ENCODE measurements at regions not wholly inside any gene's neighbourhood (a gene's known extent, or its start where the extent isn't known, plus 50 kb on each side); places are given as distances from the start of the nearest gene placed in this dataset.

DNA sequence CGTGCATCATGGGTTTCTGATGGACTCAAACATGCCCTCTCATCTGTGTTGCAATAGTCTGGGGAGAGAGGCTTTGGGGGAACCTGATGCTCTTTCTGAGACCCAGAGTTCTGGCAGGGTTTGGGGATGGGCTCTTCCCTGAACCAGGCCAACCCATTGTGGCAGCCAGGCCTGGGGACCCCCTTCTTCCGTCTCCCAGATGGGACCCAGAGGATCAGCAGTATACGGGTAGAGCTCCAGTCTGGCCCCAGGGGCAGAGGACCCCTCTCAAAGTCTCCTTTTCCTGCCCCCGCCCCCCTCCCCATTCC lies 333.7 kb downstream of the DYSF start:
- Histone ChIP-seq H3K4me3 (ENCODE audit: low read length in 2 of 2) (no peak overlapping the region), H3K27ac (ENCODE audit: low read depth in 1 of 2, low read length in 2 of 2) (no peak overlapping the region), H3K36me3 (ENCODE audit: control insufficient read depth in 1 of 2, insufficient read depth in 2 of 2, low read length in 1 of 2) (no peaks in the 10 kb centered on the region), H3K4me1 (ENCODE audit: control insufficient read depth in 1 of 2, insufficient read depth in 2 of 2, low read length in 2 of 2) (no peaks in the 10 kb centered on the region), H3K27me3 (ENCODE audit: control insufficient read depth in 1 of 2, insufficient read depth in 2 of 2, low read length in 1 of 2) (no peaks in the 10 kb centered on the region), H3K9me3 (ENCODE audit: control insufficient read depth, low read length) (no peaks in the 10 kb centered on the region)
- intact Hi-C loops (cut with DNase I): no loop called here
- ATAC-seq (ENCODE audit: low FRiP score) (no peak), DNase-seq (no peak)
- 96 to 100% methylated on average over 4 of the region's 4 CpGs for WGBS, 2 donors

GRCh38 chr2:71786291-71787107 lies 333.1 kb downstream of the DYSF start:
- no peak for ATAC-seq (ENCODE audit: low FRiP score)
- H3K4me1 ChIP-seq (ENCODE audit: control insufficient read depth in 1 of 2, insufficient read depth in 2 of 2, low read length in 2 of 2): no peaks in the 10 kb centered on the region
- H3K9me3 ChIP-seq (ENCODE audit: control insufficient read depth, low read length): no peaks in the 10 kb centered on the region
- no peaks in the 10 kb centered on the region for H3K27me3 ChIP-seq (ENCODE audit: control insufficient read depth in 1 of 2, insufficient read depth in 2 of 2, low read length in 1 of 2)
- 95 to 96% methylated on average over 17 of the region's 17 CpGs for WGBS, 2 donors
- no peak overlapping the region for H3K4me3 ChIP-seq (ENCODE audit: low read length in 2 of 2)
- intact Hi-C loops (cut with DNase I): no loop called here
- DNase-seq: no peak
- H3K36me3 ChIP-seq (ENCODE audit: control insufficient read depth in 1 of 2, insufficient read depth in 2 of 2, low read length in 1 of 2): no peaks in the 10 kb centered on the region
- no peak overlapping the region for H3K27ac ChIP-seq (ENCODE audit: low read depth in 1 of 2, low read length in 2 of 2)

DNA sequence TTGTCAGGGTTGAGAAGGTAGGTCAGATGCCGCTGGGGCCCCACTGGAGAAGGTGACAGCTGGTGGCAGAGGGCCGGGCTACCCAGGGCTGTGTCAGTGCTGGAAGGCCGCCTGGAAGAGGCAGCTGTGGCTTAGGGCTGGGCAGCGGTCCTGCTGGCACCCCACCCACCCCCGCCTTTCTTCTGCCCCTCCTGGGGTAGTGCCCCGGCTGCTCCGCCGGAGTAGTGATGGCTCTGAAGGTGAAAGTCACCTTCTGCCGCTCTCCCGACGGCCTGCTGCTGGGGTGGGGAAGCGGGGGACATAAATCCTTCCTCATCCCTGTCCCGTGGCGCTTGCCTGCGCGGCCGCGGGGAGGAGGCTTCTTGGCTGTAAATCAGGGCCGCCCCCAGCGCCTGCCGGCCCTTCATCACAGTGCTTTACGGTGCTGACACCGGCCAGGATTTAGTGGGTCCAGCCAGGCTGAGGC lies 332.2 kb downstream of the DYSF start:
- Histone ChIP-seq H3K9me3 (ENCODE audit: control insufficient read depth, low read length) (no peaks in the 10 kb centered on the region), H3K27ac (ENCODE audit: low read depth in 1 of 2, low read length in 2 of 2) (no peak overlapping the region), H3K36me3 (ENCODE audit: control insufficient read depth in 1 of 2, insufficient read depth in 2 of 2, low read length in 1 of 2) (no peaks in the 10 kb centered on the region), H3K4me3 (ENCODE audit: low read length in 2 of 2) (no peak overlapping the region), H3K4me1 (ENCODE audit: control insufficient read depth in 1 of 2, insufficient read depth in 2 of 2, low read length in 2 of 2) (no peaks in the 10 kb centered on the region), H3K27me3 (ENCODE audit: control insufficient read depth in 1 of 2, insufficient read depth in 2 of 2, low read length in 1 of 2) (no peaks in the 10 kb centered on the region)
- ATAC-seq (ENCODE audit: low FRiP score) (no peak), DNase-seq (no peak)
- intact Hi-C loops (cut with DNase I): no loop called here
- WGBS, 2 donors: 76 to 87% methylated on average over 23 of the region's 23 CpGs

GRCh38 chr2:71784734-71785511 lies 331.6 kb downstream of the DYSF start:
- H3K36me3 ChIP-seq (ENCODE audit: control insufficient read depth in 1 of 2, insufficient read depth in 2 of 2, low read length in 1 of 2): no peaks in the 10 kb centered on the region
- H3K4me3 ChIP-seq (ENCODE audit: low read length in 2 of 2): no peak overlapping the region
- H3K27ac ChIP-seq (ENCODE audit: low read depth in 1 of 2, low read length in 2 of 2): no peak overlapping the region
- no peak for ATAC-seq (ENCODE audit: low FRiP score)
- intact Hi-C loops (cut with DNase I): no loop called here
- WGBS, 2 donors: 64 to 65% methylated on average over 8 of the region's 8 CpGs
- DNase-seq: no peak
- no peaks in the 10 kb centered on the region for H3K4me1 ChIP-seq (ENCODE audit: control insufficient read depth in 1 of 2, insufficient read depth in 2 of 2, low read length in 2 of 2)
- no peaks in the 10 kb centered on the region for H3K9me3 ChIP-seq (ENCODE audit: control insufficient read depth, low read length)
- no peaks in the 10 kb centered on the region for H3K27me3 ChIP-seq (ENCODE audit: control insufficient read depth in 1 of 2, insufficient read depth in 2 of 2, low read length in 1 of 2)

DNA sequence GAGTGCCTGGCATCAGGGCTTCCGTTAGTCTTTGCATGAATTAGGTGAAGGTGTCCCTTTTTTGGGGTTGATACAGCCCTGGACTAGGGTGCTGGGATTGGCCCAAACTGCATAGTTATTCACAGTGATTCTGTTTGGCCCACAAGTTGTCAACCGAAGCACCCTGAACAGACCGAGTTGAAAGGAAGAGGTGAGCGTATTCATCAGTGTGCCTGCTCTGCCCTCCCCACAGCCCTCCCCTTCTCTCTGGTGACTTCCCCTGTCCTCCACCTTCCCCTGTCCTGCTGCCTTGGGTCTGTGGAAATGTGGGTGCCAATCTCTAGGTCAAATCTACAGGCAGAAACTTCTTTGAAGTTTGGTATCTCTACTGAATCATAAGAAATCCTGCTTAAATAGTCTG lies 330.5 kb downstream of the DYSF start:
- H3K36me3 ChIP-seq (ENCODE audit: control insufficient read depth in 1 of 2, insufficient read depth in 2 of 2, low read length in 1 of 2): no peaks in the 10 kb centered on the region
- H3K27ac ChIP-seq (ENCODE audit: low read depth in 1 of 2, low read length in 2 of 2): no peak overlapping the region
- 96 to 98% methylated on average over 4 of the region's 4 CpGs for WGBS, 2 donors
- ATAC-seq (ENCODE audit: low FRiP score): no peak
- no peaks in the 10 kb centered on the region for H3K9me3 ChIP-seq (ENCODE audit: control insufficient read depth, low read length)
- no peaks in the 10 kb centered on the region for H3K4me1 ChIP-seq (ENCODE audit: control insufficient read depth in 1 of 2, insufficient read depth in 2 of 2, low read length in 2 of 2)
- no peak overlapping the region for H3K4me3 ChIP-seq (ENCODE audit: low read length in 2 of 2)
- DNase-seq: no peak
- intact Hi-C loops (cut with DNase I): no loop called here
- no peaks in the 10 kb centered on the region for H3K27me3 ChIP-seq (ENCODE audit: control insufficient read depth in 1 of 2, insufficient read depth in 2 of 2, low read length in 1 of 2)

DNA sequence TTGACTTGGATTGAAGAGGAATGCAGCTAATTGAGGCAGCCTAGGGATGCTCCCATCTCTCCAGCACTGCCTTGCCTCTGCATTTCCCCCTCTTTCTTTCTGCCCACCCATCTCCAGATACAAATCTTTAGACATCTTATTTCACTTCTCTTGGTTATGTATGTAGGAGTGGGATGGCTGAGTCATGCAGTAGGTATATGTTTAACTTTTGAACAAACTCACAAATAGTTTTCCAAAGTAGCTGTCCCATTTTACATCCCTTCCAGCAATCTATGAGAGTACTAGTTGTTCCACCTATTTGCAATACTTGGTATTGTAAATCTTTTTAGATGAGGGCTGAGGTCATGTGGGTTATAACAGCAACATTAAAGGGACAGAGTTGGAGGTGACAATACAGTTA lies 329.9 kb downstream of the DYSF start:
- Histone ChIP-seq H3K9me3 (ENCODE audit: control insufficient read depth, low read length) (no peaks in the 10 kb centered on the region), H3K27ac (ENCODE audit: low read depth in 1 of 2, low read length in 2 of 2) (no peak overlapping the region), H3K36me3 (ENCODE audit: control insufficient read depth in 1 of 2, insufficient read depth in 2 of 2, low read length in 1 of 2) (no peaks in the 10 kb centered on the region), H3K4me3 (ENCODE audit: low read length in 2 of 2) (no peak overlapping the region), H3K4me1 (ENCODE audit: control insufficient read depth in 1 of 2, insufficient read depth in 2 of 2, low read length in 2 of 2) (no peaks in the 10 kb centered on the region), H3K27me3 (ENCODE audit: control insufficient read depth in 1 of 2, insufficient read depth in 2 of 2, low read length in 1 of 2) (no peaks in the 10 kb centered on the region)
- ATAC-seq (ENCODE audit: low FRiP score) (no peak), DNase-seq (no peak)
- intact Hi-C loops (cut with DNase I): no loop called here

GRCh38 chr2:71782323-71782722 lies 329.0 kb downstream of the DYSF start:
- Histone ChIP-seq H3K27me3 (ENCODE audit: control insufficient read depth in 1 of 2, insufficient read depth in 2 of 2, low read length in 1 of 2) (no peaks in the 10 kb centered on the region), H3K4me1 (ENCODE audit: control insufficient read depth in 1 of 2, insufficient read depth in 2 of 2, low read length in 2 of 2) (no peaks in the 10 kb centered on the region), H3K4me3 (ENCODE audit: low read length in 2 of 2) (no peak overlapping the region), H3K36me3 (ENCODE audit: control insufficient read depth in 1 of 2, insufficient read depth in 2 of 2, low read length in 1 of 2) (no peaks in the 10 kb centered on the region), H3K27ac (ENCODE audit: low read depth in 1 of 2, low read length in 2 of 2) (no peak overlapping the region), H3K9me3 (ENCODE audit: control insufficient read depth, low read length) (no peaks in the 10 kb centered on the region)
- intact Hi-C loops (cut with DNase I): no loop called here
- DNase-seq (no peak), ATAC-seq (ENCODE audit: low FRiP score) (no peak)
- WGBS, 2 donors: 65 to 95% methylated on average over 3 of the region's 3 CpGs

- Histone ChIP-seq H3K9me3 (ENCODE audit: control insufficient read depth, low read length) (no peaks in the 10 kb centered on the region), H3K27me3 (ENCODE audit: control insufficient read depth in 1 of 2, insufficient read depth in 2 of 2, low read length in 1 of 2) (no peaks in the 10 kb centered on the region), H3K4me1 (ENCODE audit: control insufficient read depth in 1 of 2, insufficient read depth in 2 of 2, low read length in 2 of 2) (no peaks in the 10 kb centered on the region), H3K4me3 (ENCODE audit: low read length in 2 of 2) (no peak overlapping the region), H3K36me3 (ENCODE audit: control insufficient read depth in 1 of 2, insufficient read depth in 2 of 2, low read length in 1 of 2) (no peaks in the 10 kb centered on the region), H3K27ac (ENCODE audit: low read depth in 1 of 2, low read length in 2 of 2) (no peak overlapping the region)
- WGBS, 2 donors: 92 to 95% methylated on average over 5 of the region's 5 CpGs
- DNase-seq: no peak
- intact Hi-C loops (cut with DNase I): no loop called here
- no peak for ATAC-seq (ENCODE audit: low FRiP score)
Observed at GRCh38 chr2:71781695-71782228, 328.4 kb downstream of the DYSF start.

DNA sequence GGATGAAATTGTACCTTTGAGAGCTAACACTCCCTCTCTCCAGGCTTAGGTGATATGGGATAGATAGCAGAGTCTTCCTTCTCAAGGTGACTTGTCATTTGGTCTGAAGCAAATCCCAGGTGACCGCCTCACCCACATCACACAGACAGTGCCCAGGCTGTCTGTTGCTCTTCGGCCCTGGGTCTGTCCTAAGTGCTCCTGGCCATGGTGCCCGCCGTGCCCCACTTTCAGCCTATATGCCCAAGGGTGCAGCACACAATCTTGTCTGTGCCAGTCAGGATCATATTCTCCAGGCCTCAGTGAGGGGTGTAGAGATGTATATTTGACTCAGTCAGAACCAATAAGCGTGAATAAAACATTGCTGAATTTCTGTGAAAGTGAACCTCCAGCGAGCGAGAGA lies 326.8 kb downstream of the DYSF start:
- WGBS, 2 donors: 81 to 97% methylated on average over 7 of the region's 7 CpGs
- H3K27me3 ChIP-seq (ENCODE audit: control insufficient read depth in 1 of 2, insufficient read depth in 2 of 2, low read length in 1 of 2): no peaks in the 10 kb centered on the region
- intact Hi-C loops (cut with DNase I): no loop called here
- no peaks in the 10 kb centered on the region for H3K4me1 ChIP-seq (ENCODE audit: control insufficient read depth in 1 of 2, insufficient read depth in 2 of 2, low read length in 2 of 2)
- H3K4me3 ChIP-seq (ENCODE audit: low read length in 2 of 2): no peak overlapping the region
- no peaks in the 10 kb centered on the region for H3K36me3 ChIP-seq (ENCODE audit: control insufficient read depth in 1 of 2, insufficient read depth in 2 of 2, low read length in 1 of 2)
- H3K27ac ChIP-seq (ENCODE audit: low read depth in 1 of 2, low read length in 2 of 2): no peak overlapping the region
- no peaks in the 10 kb centered on the region for H3K9me3 ChIP-seq (ENCODE audit: control insufficient read depth, low read length)
- DNase-seq (no peak), ATAC-seq (ENCODE audit: low FRiP score) (no peak)
